ENCODE measurements at regions not wholly inside any gene's neighbourhood (a gene's known extent, or its start where the extent isn't known, plus 50 kb on each side); places are given as distances from the start of the nearest gene placed in this dataset.

DNA sequence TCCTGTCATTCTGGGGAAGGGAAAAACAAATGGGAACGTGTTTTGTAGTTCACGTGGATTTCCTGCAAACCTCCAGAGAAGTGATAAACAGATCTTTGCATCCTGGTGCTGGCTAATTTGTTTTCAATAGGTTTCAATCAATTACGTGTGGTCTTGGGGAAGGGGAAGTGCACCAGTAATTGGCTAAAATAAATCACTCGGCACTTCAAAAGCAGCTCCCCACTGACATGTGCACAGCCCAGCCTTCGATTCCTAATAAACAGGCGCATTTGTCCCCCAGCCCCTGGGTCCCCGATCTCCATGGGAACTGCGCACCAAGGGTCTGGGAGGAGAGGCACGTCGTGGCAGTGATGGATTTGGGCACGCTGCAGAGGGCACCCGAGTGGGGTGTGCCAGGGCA is 112.9 kb upstream of the GSE1 start:
- TF ChIP-seq CTCF (IDR thresholded peaks at IDR 0.05; ENCODE audit: poor library complexity) (no peak), EZH2phosphoT487 (IDR thresholded peaks at IDR 0.05; ENCODE audit: low read depth, severe bottlenecking, unreplicated experiment) (no peak)

Data from hepatocyte (in vitro differentiated cells).